NCI-H748 treated with DMSO at 0.1 percent for 48 hours (cell line): ENCODE measurements at regions not wholly inside any gene's neighbourhood (a gene's known extent, or its start where the extent isn't known, plus 50 kb on each side); places are given as distances from the start of the nearest gene placed in this dataset.

Experiments used
- DNase-seq: peaks from one replicate; lab custom pipeline; 2025; lab: John Stamatoyannopoulos, UW

GRCh38 chr2:177021706-177022343 lies 190.8 kb upstream of the HNRNPA3 start:
- no peak for DNase-seq

- no peak for DNase-seq
Observed at GRCh38 chr2:177024765-177025164, 187.8 kb upstream of the HNRNPA3 start.

GRCh38 chr2:177026253-177026652 lies 186.3 kb upstream of the HNRNPA3 start:
- DNase-seq = no peak

GRCh38 chr2:177026956-177027355 lies 185.6 kb upstream of the HNRNPA3 start:
- no peak for DNase-seq

- DNase-seq = no peak
Observed at GRCh38 chr2:177028296-177028695, 184.3 kb upstream of the HNRNPA3 start.

- DNase-seq = no peak
Observed at GRCh38 chr2:177029075-177029474, 183.5 kb upstream of the HNRNPA3 start.

- DNase-seq = peak; percentile 27
Observed at GRCh38 chr2:177029501-177029900, 183.1 kb upstream of the HNRNPA3 start.

GRCh38 chr2:177029901-177030300 lies 182.7 kb upstream of the HNRNPA3 start:
- no peak for DNase-seq

- no peak for DNase-seq
Observed at GRCh38 chr2:177030451-177031105, 182.0 kb upstream of the HNRNPA3 start.

- DNase-seq = no peak
Observed at GRCh38 chr2:177031438-177032180, 181.0 kb upstream of the HNRNPA3 start.

GRCh38 chr2:177036747-177037146 lies 175.8 kb upstream of the HNRNPA3 start:
- DNase-seq = peak; percentile 96

- DNase-seq = no peak
Observed at GRCh38 chr2:177037569-177037968, 175.0 kb upstream of the HNRNPA3 start.

GRCh38 chr2:177038787-177039484 lies 173.7 kb upstream of the HNRNPA3 start:
- no peak for DNase-seq

GRCh38 chr2:177042311-177042710 lies 170.3 kb upstream of the HNRNPA3 start:
- DNase-seq = no peak

GRCh38 chr2:177044671-177045070 lies 167.9 kb upstream of the HNRNPA3 start:
- DNase-seq = no peak

- no peak for DNase-seq
Observed at GRCh38 chr2:177048981-177049380, 163.6 kb upstream of the HNRNPA3 start.

GRCh38 chr2:177051278-177051677 lies 161.3 kb upstream of the HNRNPA3 start:
- DNase-seq = no peak

- DNase-seq = peak; percentile 73
Observed at GRCh38 chr2:177052471-177052870, 160.1 kb upstream of the HNRNPA3 start.

- no peak for DNase-seq
Observed at GRCh38 chr2:177053038-177053437, 159.6 kb upstream of the HNRNPA3 start.

GRCh38 chr2:177053716-177054115 lies 158.9 kb upstream of the HNRNPA3 start:
- DNase-seq = no peak

- peak; percentile 26 for DNase-seq
Observed at GRCh38 chr2:177056481-177056929, 156.1 kb upstream of the HNRNPA3 start.

- DNase-seq = no peak
Observed at GRCh38 chr2:177058747-177059146, 153.8 kb upstream of the HNRNPA3 start.
